ENCODE measurements at regions not wholly inside any gene's neighbourhood (a gene's known extent, or its start where the extent isn't known, plus 50 kb on each side); places are given as distances from the start of the nearest gene placed in this dataset.

- TF ChIP-seq ZNF687 (IDR thresholded peaks at IDR 0.05) (no peak), ATF7 (IDR thresholded peaks at IDR 0.05; ENCODE audit: low read depth) (no peak)
Measured at GRCh38 chr2:42937171-42937875, 144.9 kb upstream of the HAAO start (continued).

GRCh38 chr2:42935692-42936671, 143.6 kb upstream of the HAAO start:
- H3K27ac ChIP-seq (ENCODE audit: control insufficient read depth, insufficient read depth) = no peak overlapping the region
- FAIRE-seq (no peak), ATAC-seq (peak; percentile 65), DNase-seq (ENCODE audit: low read depth, low spot score) (no peak)
- H3K9me3 ChIP-seq (replicated peaks; ENCODE audit: control insufficient read depth, insufficient read depth, low read length) = no peaks in the 10 kb centered on the region
- BruUV-seq (replicated peaks) = no TSS peak
- no peak overlapping the region for H3K4me2 ChIP-seq (ENCODE audit: control insufficient read depth, insufficient read depth)
- no peaks in the 10 kb centered on the region for H3K36me3 ChIP-seq (ENCODE audit: control insufficient read depth in 2 of 2, insufficient read depth in 2 of 2, low read length in 1 of 2)
- no peaks in the 10 kb centered on the region for H4K20me1 ChIP-seq (ENCODE audit: control insufficient read depth, insufficient read depth)
- RAD21 ChIA-PET (ENCODE audit: unreplicated experiment) = interaction anchor here (0.8 kb wide), 1 partner anchor 11 kb away, joined by 3 read pairs; no protein-coding TSS in a partner anchor
- intact Hi-C loops (cut with micrococcal nuclease; ENCODE audit: unreplicated experiment) = no loop called here
- POLR2A ChIA-PET = no interaction called here
- SMC1A ChIA-PET (ENCODE audit: uncharacterized antibody, unreplicated experiment) = interaction anchor here (1.5 kb wide), 1 partner anchor 548 kb away, joined by 5 read pairs; no protein-coding TSS in a partner anchor
- CTCF ChIA-PET = interaction anchor here (1.2 to 1.6 kb wide), 3 partner anchors 11 to 549 kb away, joined by 3 to 5 read pairs (median 4); no protein-coding TSS in a partner anchor
- WGBS (ENCODE audit: insufficient coverage, insufficient replicate concordance, low lambda C conversion rate, missing lambda C conversion rate) = 33% methylated on average over 13 of the region's 13 CpGs
- H3K27me3 ChIP-seq (replicated peaks in 1 of 2; ENCODE audit: control insufficient read depth in 2 of 2, insufficient read depth in 2 of 2, low read length in 1 of 2) = no peaks in the 10 kb centered on the region
- H2AFZ ChIP-seq (ENCODE audit: control insufficient read depth, low read depth, low read length) = no peak overlapping the region
- TF ChIP-seq SIX5 (IDR thresholded peaks at IDR 0.05; ENCODE audit: low read depth, low read length, severe bottlenecking) (no peak), JUNB (IDR thresholded peaks at IDR 0.05) (peak; percentile 16; the same call in 1 of the 2 replicates), SRF (IDR thresholded peaks at IDR 0.05; ENCODE audit: low read depth in 2 of 2, low read length in 2 of 2) (no peak), PKNOX1 (IDR thresholded peaks at IDR 0.05) (peak; percentile 71)
- no peak overlapping the region for H3K9ac ChIP-seq (ENCODE audit: control insufficient read depth, insufficient read depth, low read length)
- in situ Hi-C loops (cut with MboI) = no loop called here
- no peaks in the 10 kb centered on the region for H3K79me2 ChIP-seq (ENCODE audit: control insufficient read depth, insufficient read depth, low read length)
- no peaks in the 10 kb centered on the region; the same call in 1 of the 2 replicates for H3K4me1 ChIP-seq (ENCODE audit: control insufficient read depth, insufficient read depth, low read length)
- no peak overlapping the region for H3K4me3 ChIP-seq
